Breast epithelium (tissue), 4 donors: ENCODE measurements at regions not wholly inside any gene's neighbourhood (a gene's known extent, or its start where the extent isn't known, plus 50 kb on each side); places are given as distances from the start of the nearest gene placed in this dataset.

Source experiments
- DNase-seq, 2 donors: peaks; one replicate each; pipeline ENCODE4 v3.0.0-alpha.2; 2019; ENCODE audit warnings: low spot score in 2 of 2
- H3K27ac ChIP-seq, 2 donors: fragments of 200-600 bp; sonication (generic) in 1 of 2; one replicate each; pipeline ENCODE4 v1.5.1; 2016 to 2019; ENCODE audit warnings: mild to moderate bottlenecking in 1 of 2
- H3K27me3 ChIP-seq, 2 donors: fragments of 200-600 bp; sonication (generic) in 1 of 2; one replicate each; pipeline versions ENCODE4 v1.5.1 to v1.6.0; 2017 to 2019; ENCODE audit warnings: control low read depth in 1 of 2, mild to moderate bottlenecking in 1 of 2
- H3K36me3 ChIP-seq: fragments of 200-600 bp; one replicate; pipeline ENCODE4 v1.5.1; 2019
- H3K4me1 ChIP-seq, 2 donors: fragments of 200-600 bp; sonication (generic); one replicate each; pipeline ENCODE4 v1.5.1; 2016 to 2019; ENCODE audit warnings: control low read depth in 1 of 2
- H3K4me3 ChIP-seq, 3 donors: fragments of 200-600 bp; sonication (generic); 1 replicate in 2 of 3; 2 replicates in 1 of 3; pipeline ENCODE4 v1.5.1; 2016 to 2019; ENCODE audit warnings: mild to moderate bottlenecking in 3 of 3, moderate library complexity in 2 of 3
- H3K9me3 ChIP-seq, 2 donors: fragments of 200-600 bp; sonication (generic) in 1 of 2; one replicate each; pipeline ENCODE4 v1.5.1; 2016 to 2019; ENCODE audit warnings: control low read depth in 1 of 2
- POLR2A ChIP-seq: fragments of 450-650 bp; IDR thresholded peaks from one replicate; pipeline ENCODE4 v1.6.1; 2016; ENCODE audit warnings: antibody characterized with exemption, mild to moderate bottlenecking, moderate library complexity
- POLR2AphosphoS5 ChIP-seq, 3 donors: sonication (generic); formaldehyde crosslinking; IDR thresholded peaks; one replicate each; pipeline ENCODE4 v1.6.1; 2017; ENCODE audit warnings: antibody characterized with exemption in 3 of 3
- intact Hi-C: fragments of 100-400 bp; cut with DNase I; formaldehyde crosslinking; loops from one replicate; pipeline ENCODE4 v1.15.1; 2023; ENCODE audit warnings: low total_unique reads
- TF ChIP-seq, protein P1 (sequence below), 3 donors: fragments of 450-650 bp; IDR thresholded peaks; one replicate each; pipeline ENCODE4 v1.5.1; 2016 to 2017; ENCODE audit warnings: antibody characterized with exemption in 3 of 3, mild to moderate bottlenecking in 3 of 3, moderate library complexity in 3 of 3

DNA sequence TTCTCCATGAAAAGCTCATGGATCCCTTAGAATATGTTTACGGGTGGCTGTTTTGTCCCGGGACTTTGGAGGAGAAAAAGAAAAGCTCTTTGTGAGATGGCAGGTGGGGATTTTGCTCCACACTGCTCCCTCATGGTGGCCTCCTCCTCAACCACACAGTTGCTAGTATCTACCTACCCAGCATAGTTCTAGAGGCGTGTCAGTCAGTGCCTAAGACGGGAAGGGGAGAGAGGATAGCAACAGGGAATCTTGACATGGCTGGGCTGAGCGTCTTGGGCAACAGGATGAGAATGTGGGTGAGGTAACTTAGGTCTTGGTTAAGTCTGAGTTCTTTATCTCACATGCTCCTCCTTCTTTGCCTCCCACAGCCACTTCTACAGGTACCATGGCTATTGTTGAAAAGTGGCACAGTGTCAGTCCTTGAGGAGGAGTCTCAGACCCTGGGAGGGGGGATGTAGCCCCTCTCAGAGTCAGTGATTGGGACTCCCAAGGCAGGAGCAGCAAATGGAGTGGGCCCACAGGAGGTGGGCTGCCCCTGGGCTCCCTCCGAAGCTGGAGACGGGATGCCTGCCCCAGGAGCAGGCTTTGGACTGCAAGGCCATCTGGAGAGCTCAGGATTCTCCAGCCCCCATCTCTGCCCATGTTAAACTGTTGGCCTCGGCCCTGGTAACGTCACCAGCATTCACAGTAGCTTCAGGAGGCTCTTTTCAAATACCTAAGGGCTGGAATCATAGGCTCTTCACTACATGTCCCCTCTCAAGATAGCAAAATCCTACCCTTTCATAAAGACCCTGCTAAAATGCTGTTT lies 75.4 kb downstream of the TENT5C start:
- Histone ChIP-seq H3K27ac (no peak overlapping the region), H3K4me3 (no peak overlapping the region), H3K27me3 (no peaks in the 10 kb centered on the region), H3K36me3 (no peaks in the 10 kb centered on the region), H3K4me1 (no peaks in the 10 kb centered on the region), H3K9me3 (no peaks in the 10 kb centered on the region)
- intact Hi-C loops = no loop called here
- no peak for DNase-seq
- no peak for TF ChIP-seq POLR2AphosphoS5 (IDR thresholded peaks at IDR 0.05)

DNA sequence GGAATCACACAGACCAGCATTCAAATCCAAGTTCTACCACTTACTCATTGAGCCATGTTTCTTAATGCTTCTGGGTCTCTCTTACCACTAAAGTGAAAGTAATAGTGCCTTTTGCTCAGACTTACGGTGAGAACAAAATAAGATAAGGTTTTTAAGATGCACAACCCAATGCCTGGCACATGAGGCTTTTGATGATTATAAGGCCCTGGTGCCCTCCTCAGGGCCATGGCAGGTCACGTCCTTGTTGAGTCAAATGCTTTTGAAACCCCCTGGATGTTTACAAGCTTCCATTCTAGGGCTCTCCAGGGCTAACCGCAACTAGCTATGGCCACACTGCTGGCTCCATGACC lies 76.0 kb downstream of the TENT5C start:
- H3K4me3 ChIP-seq = no peak overlapping the region
- DNase-seq = no peak
- no peak for TF ChIP-seq POLR2AphosphoS5 (IDR thresholded peaks at IDR 0.05)
- TF ChIP-seq, protein P1, sequence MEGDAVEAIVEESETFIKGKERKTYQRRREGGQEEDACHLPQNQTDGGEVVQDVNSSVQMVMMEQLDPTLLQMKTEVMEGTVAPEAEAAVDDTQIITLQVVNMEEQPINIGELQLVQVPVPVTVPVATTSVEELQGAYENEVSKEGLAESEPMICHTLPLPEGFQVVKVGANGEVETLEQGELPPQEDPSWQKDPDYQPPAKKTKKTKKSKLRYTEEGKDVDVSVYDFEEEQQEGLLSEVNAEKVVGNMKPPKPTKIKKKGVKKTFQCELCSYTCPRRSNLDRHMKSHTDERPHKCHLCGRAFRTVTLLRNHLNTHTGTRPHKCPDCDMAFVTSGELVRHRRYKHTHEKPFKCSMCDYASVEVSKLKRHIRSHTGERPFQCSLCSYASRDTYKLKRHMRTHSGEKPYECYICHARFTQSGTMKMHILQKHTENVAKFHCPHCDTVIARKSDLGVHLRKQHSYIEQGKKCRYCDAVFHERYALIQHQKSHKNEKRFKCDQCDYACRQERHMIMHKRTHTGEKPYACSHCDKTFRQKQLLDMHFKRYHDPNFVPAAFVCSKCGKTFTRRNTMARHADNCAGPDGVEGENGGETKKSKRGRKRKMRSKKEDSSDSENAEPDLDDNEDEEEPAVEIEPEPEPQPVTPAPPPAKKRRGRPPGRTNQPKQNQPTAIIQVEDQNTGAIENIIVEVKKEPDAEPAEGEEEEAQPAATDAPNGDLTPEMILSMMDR (IDR thresholded peaks at IDR 0.05) = no peak
- TF ChIP-seq POLR2A = no peak
- peak overlapping the region in 1 of 2 donors; percentile 9 for H3K27ac ChIP-seq
- H3K27me3 ChIP-seq = no peaks in the 10 kb centered on the region
- intact Hi-C loops = no loop called here
- H3K4me1 ChIP-seq = no peaks in the 10 kb centered on the region
- no peaks in the 10 kb centered on the region for H3K9me3 ChIP-seq
- no peaks in the 10 kb centered on the region for H3K36me3 ChIP-seq

DNA sequence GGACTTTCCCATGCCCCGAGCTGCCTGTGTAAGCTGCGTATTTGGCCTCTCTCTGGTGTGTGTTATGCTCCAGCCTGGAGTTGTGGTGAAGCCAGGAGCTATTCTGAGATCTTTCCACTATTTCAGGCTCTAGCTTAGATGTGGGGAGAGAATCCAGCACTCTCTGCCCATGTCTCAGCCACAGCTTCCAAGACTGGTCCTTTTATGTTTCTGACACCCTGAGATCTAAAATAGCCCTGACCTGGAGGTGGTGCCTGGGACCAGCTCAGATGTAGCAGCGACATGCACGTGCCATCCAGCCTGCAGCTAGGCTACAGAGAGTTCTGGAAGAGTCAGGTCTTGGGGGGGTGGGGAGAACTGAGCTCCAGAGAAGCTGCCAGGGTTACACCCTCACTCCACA lies 76.5 kb downstream of the TENT5C start:
- H3K36me3 ChIP-seq = no peaks in the 10 kb centered on the region
- no peaks in the 10 kb centered on the region for H3K27me3 ChIP-seq
- H3K9me3 ChIP-seq = no peaks in the 10 kb centered on the region
- no peak overlapping the region for H3K4me3 ChIP-seq
- intact Hi-C loops = no loop called here
- H3K4me1 ChIP-seq = no peaks in the 10 kb centered on the region
- no peak for TF ChIP-seq POLR2A
- no peak for TF ChIP-seq POLR2AphosphoS5 (IDR thresholded peaks at IDR 0.05)
- TF ChIP-seq, protein P1 (IDR thresholded peaks at IDR 0.05) = no peak
- DNase-seq = no peak
- H3K27ac ChIP-seq = peak overlapping the region in 1 of 2 donors; percentile 9

DNA sequence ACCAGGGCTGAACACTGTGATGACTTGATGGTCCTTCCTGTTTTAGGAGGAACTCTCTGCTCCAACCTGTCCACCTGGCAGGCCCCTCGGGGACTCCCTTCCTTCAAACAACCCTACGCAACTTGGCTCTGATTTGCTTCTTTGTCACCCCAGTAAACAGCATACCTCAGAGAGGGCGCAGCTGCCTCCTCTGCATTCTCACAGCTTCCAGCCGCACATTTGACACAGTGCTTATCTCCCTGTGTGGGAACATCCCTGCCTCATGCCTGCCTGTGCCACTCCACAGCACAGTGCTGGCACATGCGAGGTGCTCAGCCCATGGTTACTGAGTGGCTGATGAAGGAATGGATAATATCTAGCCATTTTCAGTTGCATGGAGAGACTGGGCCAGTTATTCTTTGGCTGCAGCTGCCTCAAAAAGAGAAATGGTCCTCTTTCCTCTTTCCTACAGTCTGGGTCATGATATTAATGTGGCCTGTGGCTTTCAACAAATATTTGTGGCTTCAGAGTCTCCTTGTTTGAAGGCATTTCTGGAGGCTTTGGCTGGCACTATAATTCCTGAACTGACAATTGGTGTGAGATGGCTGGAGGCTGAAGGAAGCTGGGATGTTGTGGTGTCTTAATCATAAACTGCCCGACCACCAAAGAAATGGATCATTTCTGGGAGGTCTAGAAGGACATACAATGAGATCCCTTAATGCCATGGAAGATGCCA lies 77.9 kb downstream of the TENT5C start:
- intact Hi-C loops = no loop called here
- DNase-seq = no peak
- Histone ChIP-seq H3K4me1 (no peaks in the 10 kb centered on the region), H3K9me3 (no peaks in the 10 kb centered on the region), H3K27me3 (no peaks in the 10 kb centered on the region), H3K36me3 (no peaks in the 10 kb centered on the region), H3K4me3 (no peak overlapping the region), H3K27ac (no peak overlapping the region)
- TF ChIP-seq, protein P1 (IDR thresholded peaks at IDR 0.05) = no peak
- TF ChIP-seq POLR2AphosphoS5 (IDR thresholded peaks at IDR 0.05) = no peak
- no peak for TF ChIP-seq POLR2A

DNA sequence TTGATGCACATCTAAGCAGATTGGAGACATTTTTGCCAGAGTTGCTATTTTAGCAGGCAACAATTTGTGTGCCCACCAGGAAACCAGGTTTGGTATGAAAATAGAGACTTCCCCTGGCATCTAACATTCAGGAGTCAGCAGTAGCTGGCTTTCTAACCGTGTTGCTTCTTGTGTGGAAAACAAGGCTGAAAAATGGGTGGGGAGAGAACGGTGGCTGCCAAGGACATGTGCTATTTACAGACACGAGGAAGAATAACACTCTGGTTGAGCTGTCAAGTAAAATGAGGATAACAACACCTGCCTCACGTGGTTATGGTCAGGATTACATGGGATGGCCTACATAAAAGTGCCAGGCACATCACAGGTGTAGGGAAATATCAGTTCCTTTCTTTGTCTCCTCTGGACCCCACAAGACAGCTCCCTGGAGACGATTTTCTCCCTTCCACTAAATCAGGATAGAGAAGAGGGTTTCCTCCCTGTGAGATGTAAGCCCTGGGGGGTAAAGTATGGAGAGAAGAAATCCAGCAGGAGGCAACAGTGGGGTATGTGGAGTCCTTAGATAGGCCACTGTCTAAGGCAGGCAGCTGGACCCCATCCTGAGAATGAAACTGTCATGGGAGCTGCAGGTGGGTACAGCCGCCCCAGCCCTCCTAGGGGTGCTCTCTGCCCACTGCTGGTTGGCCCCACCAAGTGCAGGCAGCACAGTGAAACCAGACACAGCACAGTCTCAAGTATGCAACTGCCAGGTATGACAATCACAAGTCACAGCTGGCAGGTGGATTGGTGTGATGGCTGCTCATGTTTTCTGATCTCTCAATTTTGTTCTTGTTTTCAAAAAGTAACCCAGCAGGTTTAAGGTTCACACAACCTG lies 80.3 kb downstream of the TENT5C start:
- Histone ChIP-seq H3K4me3 (no peak overlapping the region), H3K27ac (no peak overlapping the region), H3K4me1 (no peaks in the 10 kb centered on the region), H3K9me3 (no peaks in the 10 kb centered on the region), H3K36me3 (no peaks in the 10 kb centered on the region), H3K27me3 (no peaks in the 10 kb centered on the region)
- TF ChIP-seq POLR2A (no peak), POLR2AphosphoS5 (IDR thresholded peaks at IDR 0.05) (no peak)
- TF ChIP-seq, protein P1 (IDR thresholded peaks at IDR 0.05) = no peak
- intact Hi-C loops = no loop called here
- DNase-seq = no peak
